Body of pancreas (tissue), 4 donors: ENCODE measurements at regions not wholly inside any gene's neighbourhood (a gene's known extent, or its start where the extent isn't known, plus 50 kb on each side); places are given as distances from the start of the nearest gene placed in this dataset.

Experiments
- CTCF ChIP-seq, 7 experiments: fragments of 450-650 bp in 4 of 7; fragments of 200-600 bp in 3 of 7; sonication (generic) in 3 of 7; IDR thresholded peaks; one replicate each; pipeline ENCODE4 v1.5.1; 2016 to 2019; ENCODE audit warnings: antibody characterized with exemption in 7 of 7
- POLR2A ChIP-seq, 3 donors: fragments of 450-650 bp; IDR thresholded peaks; one replicate each; pipeline ENCODE4 v1.6.1; 2016; ENCODE audit warnings: antibody characterized with exemption in 3 of 3, mild to moderate bottlenecking in 2 of 3

GRCh38 chr20:7728338-7728737, 211.9 kb downstream of the HAO1 start:
- TF ChIP-seq POLR2A (IDR thresholded peaks at IDR 0.05) (no peak), CTCF (IDR thresholded peaks at IDR 0.05) (no peak)
